HepG2 (cell line): ENCODE measurements at regions not wholly inside any gene's neighbourhood (a gene's known extent, or its start where the extent isn't known, plus 50 kb on each side); places are given as distances from the start of the nearest gene placed in this dataset.

Source experiments
- ATAC-seq: fragments of 200-7000 bp; cut with Tn5 transposase; 3 replicates; pipeline ENCODE4 v1.9.1; 2020; ENCODE audit warnings: mild to moderate bottlenecking, moderate library complexity
- BruUV-seq: library from RNA; stranded (reverse); fragments of 400-500 nt; replicated peaks from 2 replicates; lab custom pipeline; 2021; lab: Mats Ljungman, UMichigan
- CTCF ChIA-PET: fragments of 300-600 bp; formaldehyde crosslinking; extraction: SDS; loops from one replicate; lab custom pipeline; 2021; ENCODE audit warnings: low total read pairs, inconsistent platforms, low intra/inter-chr PET ratio; lab: Yijun Ruan, JAX
- POLR2A ChIA-PET: fragments of 350-600 bp; sonication (Branson Sonifier 250); formaldehyde crosslinking; loops from one replicate; lab custom pipeline; 2020; ENCODE audit warnings: antibody characterized with exemption, inconsistent platforms; lab: Yijun Ruan, JAX
- DNase-seq: peaks from one replicate; pipeline ENCODE4 v3.0.0-alpha.2; 2015; ENCODE audit warnings: low spot score
- FAIRE-seq: peaks from 3 replicates; lab custom pipeline; 2011; peaks lifted over from hg19 to GRCh38; lab: Jason Lieb, UNC
- H2AFZ ChIP-seq: one replicate; pipeline ENCODE4 v1.6.1; 2011; ENCODE audit warnings: low read length, inconsistent platforms
- H3K27ac ChIP-seq: fragments of 300-600 bp; 3 replicates; pipeline ENCODE4 v1.8.0; 2011; ENCODE audit warnings: mixed run types, mild to moderate bottlenecking, mixed read lengths, low read length, inconsistent platforms; ENCODE audit not compliant: insufficient read depth; ENCODE audit errors: extremely low read length
- H3K27me3 ChIP-seq, 2 experiments: fragments of 200-600 bp in 1 of 2; 2 replicates in 1 of 2; 3 replicates in 1 of 2; pipeline versions ENCODE4 v1.6.0 to v1.8.0; 2011; ENCODE audit warnings: low read length in 2 of 2, mild to moderate bottlenecking in 2 of 2, moderate library complexity in 2 of 2, inconsistent platforms in 1 of 2; ENCODE audit not compliant: insufficient read depth in 2 of 2, control insufficient read depth in 1 of 2
- H3K36me3 ChIP-seq, 2 experiments: fragments of 200-600 bp in 1 of 2; replicated peaks in 1 of 2; 2 replicates in 1 of 2; 3 replicates in 1 of 2; pipeline versions ENCODE4 v1.5.1 to v1.8.0; 2011; ENCODE audit warnings: low read length in 2 of 2, inconsistent platforms in 1 of 2; ENCODE audit not compliant: insufficient read depth in 2 of 2, control insufficient read depth in 1 of 2
- H3K4me1 ChIP-seq: 2 replicates; pipeline ENCODE4 v1.5.1; 2012; ENCODE audit warnings: low read length, inconsistent platforms; ENCODE audit not compliant: insufficient read depth
- H3K4me2 ChIP-seq: 2 replicates; pipeline ENCODE4 v1.6.0; 2011; ENCODE audit warnings: low read depth, low read length, inconsistent platforms
- H3K4me3 ChIP-seq, 3 experiments: fragments of 200-600 bp in 1 of 3; sonication (generic), shearing (Covaris generic) in 1 of 3; replicated peaks in 1 of 3; 2 replicates each; pipeline ENCODE4 v1.5.1; 2011 to 2016; ENCODE audit warnings: low read length in 3 of 3, inconsistent platforms in 2 of 3, low read depth in 2 of 3, mild to moderate bottlenecking in 2 of 3, control low read depth in 1 of 3, mixed read lengths in 1 of 3; ENCODE audit not compliant: insufficient read depth in 1 of 3
- H3K79me2 ChIP-seq: one replicate; pipeline ENCODE4 v1.6.1; 2011; ENCODE audit warnings: low read length, inconsistent platforms; ENCODE audit not compliant: insufficient read depth
- H3K9ac ChIP-seq: 2 replicates; pipeline ENCODE4 v1.6.0; 2011; ENCODE audit warnings: mild to moderate bottlenecking, low read depth, low read length, inconsistent platforms; ENCODE audit not compliant: insufficient read depth
- H3K9me3 ChIP-seq: 2 replicates; pipeline ENCODE4 v1.5.1; 2012; ENCODE audit warnings: mild to moderate bottlenecking, low read length
- H4K20me1 ChIP-seq: 2 replicates; pipeline ENCODE4 v1.6.0; 2011; ENCODE audit warnings: inconsistent platforms, mild to moderate bottlenecking, low read length, moderate library complexity; ENCODE audit not compliant: insufficient read depth
- AHR ChIP-seq: IDR thresholded peaks from 2 replicates; pipeline ENCODE4 v1.6.1; 2018; ENCODE audit warnings: missing genetic modification reagents, missing compliant biosample characterization
- KDM2A ChIP-seq: sonication (generic); formaldehyde crosslinking; IDR thresholded peaks from 2 replicates; pipeline ENCODE4 v1.4.0; 2020; ENCODE audit warnings: low read depth, missing genetic modification reagents, borderline replicate concordance
- PPARG ChIP-seq: conservative IDR thresholded peaks from 2 replicates; pipeline ENCODE4 v1.6.1; 2016; ENCODE audit warnings: missing biosample characterization, missing genetic modification reagents
- ZC3H13 ChIP-seq: sonication (generic); formaldehyde crosslinking; IDR thresholded peaks from 2 replicates; pipeline ENCODE4 v1.8.1; 2023; ENCODE audit warnings: mild to moderate bottlenecking, missing genetic modification reagents, moderate library complexity
- ZNF496 ChIP-seq: sonication (generic); formaldehyde crosslinking; IDR thresholded peaks from 2 replicates; pipeline ENCODE4 v1.8.1; 2023; ENCODE audit warnings: mild to moderate bottlenecking, moderate library complexity, missing genetic modification reagents; ENCODE audit not compliant: insufficient replicate concordance
- ZNF781 ChIP-seq: sonication (generic); formaldehyde crosslinking; IDR thresholded peaks from 2 replicates; pipeline ENCODE4 v1.5.1; 2020; ENCODE audit warnings: borderline replicate concordance, mild to moderate bottlenecking, missing genetic modification reagents; ENCODE audit errors: not compliant biosample characterization
- ZNF891 ChIP-seq: sonication (generic); formaldehyde crosslinking; IDR thresholded peaks from 2 replicates; pipeline ENCODE4 v1.5.0; 2020; ENCODE audit warnings: mild to moderate bottlenecking, missing genetic modification reagents
- ZUFSP ChIP-seq: sonication (generic); formaldehyde crosslinking; IDR thresholded peaks from 2 replicates; pipeline ENCODE4 v1.9.0; 2021; ENCODE audit warnings: missing genetic modification reagents, mild to moderate bottlenecking, borderline replicate concordance
- WGBS: methylation state at CpG from one replicate; pipeline ENCODE4 v1.1.6; 2017; ENCODE audit warnings: low lambda C conversion rate; 5-methylcytosine and 5-hydroxymethylcytosine counted together
- in situ Hi-C: cut with HindIII; loops from 2 replicates; pipeline ENCODE4 v1.10.0; 2017; ENCODE audit warnings: low pct_unique_long_range_greater_than_20kb; ENCODE audit not compliant: extremely low pct_ligation_motif_present
- intact Hi-C: fragments of 100-400 bp; cut with micrococcal nuclease; formaldehyde crosslinking; loops from one replicate; pipeline ENCODE4 v1.10.0; 2022; ENCODE audit not compliant: unreplicated experiment
- TF ChIP-seq, protein P1 (sequence below): sonication (generic); formaldehyde crosslinking; IDR thresholded peaks from 2 replicates; pipeline ENCODE4 v1.4.0; 2020; ENCODE audit warnings: mild to moderate bottlenecking, missing genetic modification reagents

GRCh38 chr7:16357474-16357873 is 63.9 kb downstream of the CRPPA start (continued):
- TF ChIP-seq AHR (no peak), ZNF891 (CRISPR knock-in tag) (no peak), ZNF496 (CRISPR knock-in tag) (no peak), PPARG (CRISPR knock-in tag) (no peak), KDM2A (no peak), ZNF781 (CRISPR knock-in tag) (no peak)

DNA sequence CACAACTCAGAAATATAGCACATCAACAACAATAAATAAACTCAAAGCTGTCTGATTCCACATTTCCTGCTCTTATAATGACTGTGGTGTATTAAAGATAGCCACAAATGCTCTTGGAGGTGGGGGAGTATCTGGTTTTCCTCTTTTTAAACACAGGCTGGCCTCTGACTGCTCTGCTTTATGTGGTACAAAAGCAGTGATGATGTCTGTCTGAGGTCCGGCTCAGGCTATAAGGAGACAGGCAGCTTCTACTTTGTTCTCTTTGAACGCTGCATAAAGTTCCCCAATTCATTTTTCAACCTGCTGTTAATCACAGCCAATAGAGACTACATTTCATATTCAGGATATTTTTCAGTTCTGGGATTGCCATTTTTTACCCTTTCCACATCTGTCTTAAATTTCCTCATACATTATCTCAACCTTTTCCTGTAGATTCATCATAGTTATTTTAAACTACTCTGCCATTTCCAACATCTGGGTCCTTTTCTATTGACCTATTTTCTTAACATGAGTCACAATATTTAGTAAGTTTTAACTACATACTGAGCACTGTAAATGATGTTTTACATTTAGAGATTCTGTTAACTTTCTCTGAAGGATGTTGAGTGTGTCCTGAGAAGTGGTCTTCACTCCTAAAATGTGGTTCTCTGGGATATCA is 64.9 kb downstream of the CRPPA start:
- BruUV-seq = no TSS peak
- ChIA-PET CTCF (no interaction called here), POLR2A (no interaction called here)
- no peak overlapping the region for H3K4me3 ChIP-seq
- TF ChIP-seq ZC3H13 (CRISPR knock-in tag) (no peak), ZNF781 (CRISPR knock-in tag) (no peak), ZUFSP (CRISPR knock-in tag) (no peak)
- TF ChIP-seq, protein P1, sequence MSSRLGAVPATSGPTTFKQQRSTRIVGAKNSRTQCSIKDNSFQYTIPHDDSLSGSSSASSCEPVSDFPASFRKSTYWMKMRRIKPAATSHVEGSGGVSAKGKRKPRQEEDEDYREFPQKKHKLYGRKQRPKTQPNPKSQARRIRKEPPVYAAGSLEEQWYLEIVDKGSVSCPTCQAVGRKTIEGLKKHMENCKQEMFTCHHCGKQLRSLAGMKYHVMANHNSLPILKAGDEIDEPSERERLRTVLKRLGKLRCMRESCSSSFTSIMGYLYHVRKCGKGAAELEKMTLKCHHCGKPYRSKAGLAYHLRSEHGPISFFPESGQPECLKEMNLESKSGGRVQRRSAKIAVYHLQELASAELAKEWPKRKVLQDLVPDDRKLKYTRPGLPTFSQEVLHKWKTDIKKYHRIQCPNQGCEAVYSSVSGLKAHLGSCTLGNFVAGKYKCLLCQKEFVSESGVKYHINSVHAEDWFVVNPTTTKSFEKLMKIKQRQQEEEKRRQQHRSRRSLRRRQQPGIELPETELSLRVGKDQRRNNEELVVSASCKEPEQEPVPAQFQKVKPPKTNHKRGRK (CRISPR knock-in tag) = no peak
- H3K27me3 ChIP-seq = no peaks in the 10 kb centered on the region
- no peak overlapping the region for H3K4me2 ChIP-seq
- intact Hi-C loops = no loop called here
- in situ Hi-C loops = no loop called here
- H3K9ac ChIP-seq = no peak overlapping the region
- H3K79me2 ChIP-seq = no peaks in the 10 kb centered on the region
- no peaks in the 10 kb centered on the region for H3K36me3 ChIP-seq
- no peaks in the 10 kb centered on the region for H3K9me3 ChIP-seq
- DNase-seq (no peak), ATAC-seq (no peak), FAIRE-seq (no peak)
- WGBS = 18% methylated on average over 2 of the region's 2 CpGs
- H2AFZ ChIP-seq = no peak overlapping the region
- H3K4me1 ChIP-seq = no peaks in the 10 kb centered on the region
- H4K20me1 ChIP-seq = no peaks in the 10 kb centered on the region
- H3K27ac ChIP-seq = no peak overlapping the region
